ENCODE measurements at regions not wholly inside any gene's neighbourhood (a gene's known extent, or its start where the extent isn't known, plus 50 kb on each side); places are given as distances from the start of the nearest gene placed in this dataset.

- no peak for TF ChIP-seq CTCF (IDR thresholded peaks at IDR 0.05; ENCODE audit: borderline replicate concordance, insufficient read depth, low read depth, low read length)
Measured at GRCh38 chr1:39139723-39140360, 64.7 kb upstream of the MACF1 start.

GRCh38 chr1:39141925-39142324 lies 62.6 kb upstream of the MACF1 start:
- H3K4me3 ChIP-seq (ENCODE audit: low read depth, low read length) = no peak overlapping the region
- no peak for TF ChIP-seq CTCF (IDR thresholded peaks at IDR 0.05; ENCODE audit: borderline replicate concordance, insufficient read depth, low read depth, low read length)

More at GRCh38 chr1:39139723-39140360, 64.7 kb upstream of the MACF1 start:
- no peak overlapping the region for H3K4me3 ChIP-seq (ENCODE audit: low read depth, low read length)

- no peak for TF ChIP-seq CTCF (IDR thresholded peaks at IDR 0.05; ENCODE audit: borderline replicate concordance, insufficient read depth, low read depth, low read length)
- no peak overlapping the region for H3K4me3 ChIP-seq (ENCODE audit: low read depth, low read length)
Measured at GRCh38 chr1:39142401-39143060, 62.0 kb upstream of the MACF1 start.

GRCh38 chr1:39144924-39145323 lies 59.6 kb upstream of the MACF1 start:
- no peak overlapping the region for H3K4me3 ChIP-seq (ENCODE audit: low read depth, low read length)
- TF ChIP-seq CTCF (IDR thresholded peaks at IDR 0.05; ENCODE audit: borderline replicate concordance, insufficient read depth, low read depth, low read length) = no peak

- no peak overlapping the region for H3K4me3 ChIP-seq (ENCODE audit: low read depth, low read length)
- no peak for TF ChIP-seq CTCF (IDR thresholded peaks at IDR 0.05; ENCODE audit: borderline replicate concordance, insufficient read depth, low read depth, low read length)
Measured at GRCh38 chr1:39145331-39145965, 59.0 kb upstream of the MACF1 start.

- no peak overlapping the region for H3K4me3 ChIP-seq (ENCODE audit: low read depth, low read length)
- no peak for TF ChIP-seq CTCF (IDR thresholded peaks at IDR 0.05; ENCODE audit: borderline replicate concordance, insufficient read depth, low read depth, low read length)
Measured at GRCh38 chr1:39146681-39147080, 57.8 kb upstream of the MACF1 start.

Measured in GM12875 (cell line).